GM23248 (cell line): ENCODE measurements at regions not wholly inside any gene's neighbourhood (a gene's known extent, or its start where the extent isn't known, plus 50 kb on each side); places are given as distances from the start of the nearest gene placed in this dataset.

Source experiments
- DNase-seq: peaks from one replicate; pipeline ENCODE4 v3.0.0-alpha.2; 2015
- H2AFZ ChIP-seq: fragments of 200-600 bp; sonication (generic); 2 replicates; pipeline ENCODE4 v1.6.1; 2016; ENCODE audit warnings: antibody characterized with exemption
- H3F3A ChIP-seq: fragments of 200-600 bp; sonication (generic); 2 replicates; pipeline ENCODE4 v1.6.1; 2016; ENCODE audit warnings: mild to moderate bottlenecking, antibody characterized with exemption, mixed run types; ENCODE audit not compliant: insufficient read depth
- H3K27ac ChIP-seq: fragments of 200-600 bp; sonication (generic); 2 replicates; pipeline ENCODE4 v1.5.1; 2016; ENCODE audit warnings: mild to moderate bottlenecking
- H3K27me3 ChIP-seq: fragments of 200-600 bp; sonication (generic); replicated peaks from 2 replicates; pipeline ENCODE4 v1.6.1; 2016; ENCODE audit warnings: mild to moderate bottlenecking; ENCODE audit not compliant: insufficient read depth
- H3K36me3 ChIP-seq: fragments of 200-600 bp; sonication (generic); 2 replicates; pipeline ENCODE4 v1.6.1; 2016; ENCODE audit warnings: low read depth, mild to moderate bottlenecking
- H3K4me1 ChIP-seq: fragments of 200-600 bp; sonication (generic); 2 replicates; pipeline ENCODE4 v1.6.1; 2016; ENCODE audit warnings: mild to moderate bottlenecking; ENCODE audit not compliant: insufficient read depth
- H3K4me2 ChIP-seq: fragments of 200-600 bp; sonication (generic); one replicate; pipeline ENCODE4 v1.6.1; 2016; ENCODE audit warnings: mild to moderate bottlenecking; ENCODE audit not compliant: unreplicated experiment
- H3K4me3 ChIP-seq: fragments of 200-600 bp; sonication (generic); 2 replicates; pipeline ENCODE4 v1.5.1; 2016; ENCODE audit warnings: mild to moderate bottlenecking
- H3K79me2 ChIP-seq: fragments of 200-600 bp; sonication (generic); 2 replicates; pipeline ENCODE4 v1.6.1; 2016; ENCODE audit warnings: mild to moderate bottlenecking; ENCODE audit not compliant: insufficient read depth
- H3K9ac ChIP-seq: fragments of 200-600 bp; sonication (generic); 2 replicates; pipeline ENCODE4 v1.6.1; 2016; ENCODE audit warnings: mild to moderate bottlenecking
- H3K9me2 ChIP-seq: fragments of 200-600 bp; sonication (generic); 2 replicates; pipeline ENCODE4 v1.6.1; 2016; ENCODE audit warnings: mixed run types, mild to moderate bottlenecking, moderate library complexity; ENCODE audit not compliant: insufficient read depth
- H3K9me3 ChIP-seq: fragments of 200-600 bp; sonication (generic); one replicate; pipeline ENCODE4 v1.6.1; 2017; ENCODE audit warnings: low read depth
- H4K20me1 ChIP-seq: fragments of 200-600 bp; sonication (generic); 2 replicates; pipeline ENCODE4 v1.6.0; 2016; ENCODE audit not compliant: insufficient read depth
- EZH2 ChIP-seq: fragments of 200-600 bp; sonication (generic); IDR thresholded peaks from 2 replicates; pipeline ENCODE4 v1.6.1; 2018; ENCODE audit warnings: antibody characterized with exemption, mild to moderate bottlenecking; ENCODE audit not compliant: insufficient read depth, poor library complexity, severe bottlenecking
- EZH2phosphoT487 ChIP-seq: fragments of 200-600 bp; sonication (generic); IDR thresholded peaks from 2 replicates; pipeline ENCODE4 v1.6.1; 2018; ENCODE audit warnings: antibody characterized with exemption, moderate library complexity, mild to moderate bottlenecking, low read depth; ENCODE audit not compliant: insufficient read depth
- whole genome bisulfite sequencing, 2 experiments: methylation state at CpG; one replicate each; pipeline ENCODE4 v1.1.6; 2015 to 2017; ENCODE audit warnings: low lambda C conversion rate in 2 of 2, low coverage in 1 of 2; ENCODE audit errors: missing lambda C conversion rate in 2 of 2; 5-methylcytosine and 5-hydroxymethylcytosine counted together
- in situ Hi-C: fragments of 300-500 bp; cut with MboI; formaldehyde crosslinking; loops from 2 replicates; pipeline ENCODE4 v1.15.0; 2020

DNA sequence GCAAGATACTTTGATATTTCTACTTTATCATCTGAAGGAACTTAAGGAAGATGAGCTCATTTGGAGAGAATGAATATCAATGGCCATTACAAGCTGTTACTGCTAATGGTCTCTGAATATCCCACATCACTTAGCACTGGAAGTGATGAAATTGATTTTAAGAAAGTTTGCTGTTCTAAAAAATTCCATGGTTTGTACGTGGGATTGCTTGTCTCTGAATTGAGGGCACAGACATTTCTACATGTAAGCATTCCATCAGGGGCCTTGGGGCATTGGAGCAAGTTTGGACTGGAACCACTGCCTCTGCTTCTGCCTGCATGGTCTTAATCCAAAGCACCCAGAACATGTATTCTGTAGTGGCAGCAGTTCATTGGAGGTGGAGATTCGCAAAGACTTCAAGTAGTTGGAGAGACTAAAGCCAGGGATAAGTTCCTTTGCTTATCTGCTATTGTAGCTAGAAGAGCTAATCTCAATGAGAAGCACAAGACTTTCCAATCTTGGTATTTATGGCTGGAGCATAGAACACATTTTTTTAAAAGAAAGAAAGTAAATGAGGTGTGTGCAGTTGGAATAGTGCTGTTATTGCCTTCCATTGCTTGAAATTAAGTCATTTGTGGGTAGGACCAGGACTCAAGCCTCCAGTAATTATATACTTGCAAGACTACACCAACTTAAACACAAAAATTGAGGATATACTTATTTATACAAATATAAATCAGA is 424.2 kb downstream of the SPATA31D1 start:
- H3K4me3 ChIP-seq, result no peak overlapping the region
- WGBS, 2 experiments, result 20 to 23% methylated on average over 2 of the region's 2 CpGs

DNA sequence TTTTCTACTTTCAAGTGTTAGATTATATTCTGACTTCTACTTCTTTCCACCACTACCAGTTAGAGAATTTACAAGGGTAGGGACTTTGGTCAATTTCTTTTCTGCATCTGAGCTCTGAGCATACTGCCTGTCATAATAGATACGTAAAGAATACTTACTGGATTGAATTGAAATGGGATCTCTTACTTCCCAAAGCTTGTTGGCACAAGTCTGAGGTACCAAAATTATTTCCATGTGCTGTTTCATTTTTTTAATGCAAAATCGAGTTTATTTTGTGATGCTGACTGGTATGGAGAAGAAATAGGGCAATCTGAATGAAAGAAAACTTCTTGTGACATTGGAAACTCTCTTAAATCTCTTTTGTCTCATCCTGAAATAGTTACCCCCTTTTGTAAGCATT is 428.9 kb downstream of the SPATA31D1 start:
- Histone ChIP-seq H3K27me3 (no peaks in the 10 kb centered on the region), H3K9me3 (no peaks in the 10 kb centered on the region), H3K4me3 (no peak overlapping the region), H3K36me3 (no peaks in the 10 kb centered on the region), H3K4me2 (no peak overlapping the region), H3K79me2 (no peaks in the 10 kb centered on the region), H3K9ac (no peak overlapping the region), H3K9me2 (no peaks in the 10 kb centered on the region), H3K27ac (no peak overlapping the region), H4K20me1 (no peaks in the 10 kb centered on the region), H3F3A (no peaks in the 10 kb centered on the region), H3K4me1 (0 out of 2 replicates have a peak, but pooled peaks cover 4% of the 10 kb centered on the region), H2AFZ (no peak overlapping the region)
- no peak for DNase-seq
- no peak for TF ChIP-seq EZH2phosphoT487
- TF ChIP-seq EZH2, result no peak
- in situ Hi-C loops, result no loop called here
- WGBS, 2 experiments, result 40 to 42% methylated on average over 2 of the region's 2 CpGs

More for the DNA sequence above, 424.2 kb downstream of the SPATA31D1 start:
- no peaks in the 10 kb centered on the region for H3K9me3 ChIP-seq
- 0 out of 2 replicates have a peak, but pooled peaks cover 6% of the 10 kb centered on the region for H3F3A ChIP-seq
- peak; percentile 48 for DNase-seq
- H3K4me2 ChIP-seq, result no peak overlapping the region
- no peak overlapping the region for H3K9ac ChIP-seq
- no peak for TF ChIP-seq EZH2phosphoT487
- no peak for TF ChIP-seq EZH2
- no peak overlapping the region for H2AFZ ChIP-seq
- peaks cover 12% of the 10 kb centered on the region; the same call in 1 of the 2 replicates for H3K4me1 ChIP-seq
- no peaks in the 10 kb centered on the region for H4K20me1 ChIP-seq
- no peak overlapping the region for H3K27ac ChIP-seq
- no peaks in the 10 kb centered on the region for H3K79me2 ChIP-seq
- H3K27me3 ChIP-seq, result no peaks in the 10 kb centered on the region; the same call in 1 of the 2 replicates
- in situ Hi-C loops, result no loop called here
- no peaks in the 10 kb centered on the region for H3K9me2 ChIP-seq
- no peaks in the 10 kb centered on the region for H3K36me3 ChIP-seq

DNA sequence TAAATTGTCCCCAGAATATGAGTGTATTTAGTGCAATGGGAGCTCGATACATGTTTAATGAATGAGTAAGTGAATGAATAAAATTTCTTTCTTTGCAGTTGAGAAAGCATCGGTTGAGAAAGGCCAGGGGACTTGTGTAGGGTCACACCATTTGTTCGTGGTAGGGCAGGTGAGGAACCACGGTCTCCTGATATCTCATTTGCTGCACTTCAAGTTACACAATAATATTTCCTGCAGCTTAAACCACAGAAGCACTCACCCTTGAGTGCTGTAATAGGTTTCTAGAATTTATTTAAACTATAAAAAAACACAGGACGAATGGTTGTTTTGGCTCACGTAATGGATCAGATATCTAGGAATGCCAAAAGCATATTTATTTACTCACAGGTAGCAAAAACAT is 429.8 kb downstream of the SPATA31D1 start:
- DNase-seq, result no peak
- Histone ChIP-seq H3K27ac (no peak overlapping the region), H3K36me3 (no peaks in the 10 kb centered on the region), H3K9me3 (no peaks in the 10 kb centered on the region), H3F3A (no peaks in the 10 kb centered on the region), H3K27me3 (no peaks in the 10 kb centered on the region), H3K4me1 (no peaks in the 10 kb centered on the region), H2AFZ (no peak overlapping the region), H3K9me2 (no peaks in the 10 kb centered on the region), H4K20me1 (no peaks in the 10 kb centered on the region), H3K4me3 (no peak overlapping the region), H3K4me2 (no peak overlapping the region), H3K9ac (no peak overlapping the region), H3K79me2 (no peaks in the 10 kb centered on the region)
- in situ Hi-C loops, result no loop called here
- TF ChIP-seq EZH2 (no peak), EZH2phosphoT487 (no peak)
- 49 to 55% methylated on average over 6 of the region's 6 CpGs for WGBS, 2 experiments

DNA sequence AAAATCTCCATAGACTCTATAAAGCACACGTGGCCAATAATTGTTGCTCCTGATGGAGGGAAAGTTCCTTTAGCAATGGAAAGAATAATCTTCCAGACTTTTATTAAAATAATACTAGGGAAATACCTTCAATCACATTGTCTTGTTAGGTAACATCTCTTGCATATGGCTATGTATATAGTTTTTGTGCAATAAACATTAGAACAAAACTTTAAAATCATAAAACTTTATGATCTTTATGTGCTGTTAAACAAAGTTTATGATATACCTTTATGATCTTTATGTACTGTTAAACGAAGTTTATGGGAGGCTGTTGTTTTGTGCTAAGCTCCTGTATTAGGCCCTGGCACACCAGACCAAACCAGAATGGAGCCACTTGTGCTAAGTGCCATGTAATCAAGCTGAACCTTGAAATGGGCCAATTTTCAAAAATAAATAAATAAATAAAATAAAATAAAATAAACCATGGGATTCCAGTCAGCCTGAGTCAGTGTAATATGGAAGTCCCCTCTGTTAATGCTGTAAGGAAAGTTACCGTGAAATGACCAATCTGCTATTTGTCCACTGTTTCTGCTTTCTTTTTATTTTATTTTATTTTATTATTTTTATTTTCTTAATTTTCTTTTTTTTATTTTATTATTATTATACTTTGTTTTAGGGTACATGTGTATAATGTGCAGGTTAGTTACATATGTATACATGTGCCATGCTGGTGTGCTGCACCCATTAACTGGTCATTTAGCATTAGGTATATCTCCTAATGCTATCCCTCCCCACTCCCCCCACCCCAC is 431.3 kb downstream of the SPATA31D1 start:
- Histone ChIP-seq H4K20me1 (no peaks in the 10 kb centered on the region), H3K9me3 (no peaks in the 10 kb centered on the region), H3K79me2 (no peaks in the 10 kb centered on the region), H3K4me1 (no peaks in the 10 kb centered on the region), H3K27ac (no peak overlapping the region), H3K4me3 (no peak overlapping the region), H3K27me3 (no peaks in the 10 kb centered on the region), H3K36me3 (no peaks in the 10 kb centered on the region), H3K9me2 (no peaks in the 10 kb centered on the region), H3F3A (no peaks in the 10 kb centered on the region), H3K4me2 (no peak overlapping the region), H2AFZ (no peak overlapping the region), H3K9ac (no peak overlapping the region)
- in situ Hi-C loops, result no loop called here
- TF ChIP-seq EZH2, result no peak
- no peak for TF ChIP-seq EZH2phosphoT487
- DNase-seq, result no peak
- 40 to 51% methylated on average over 3 of the region's 3 CpGs for WGBS, 2 experiments
